Effector CD4-positive, alpha-beta T cell (primary cell): ENCODE measurements at regions not wholly inside any gene's neighbourhood (a gene's known extent, or its start where the extent isn't known, plus 50 kb on each side); places are given as distances from the start of the nearest gene placed in this dataset.
"Not testable (repeated sequence)": the region's sequence is repeated elsewhere in the genome, so short reads cannot be mapped to it uniquely, and the experiment has no call there.

Experiments
- DNase-seq: peaks from one replicate; pipeline ENCODE4 v3.0.0-alpha.2; 2020

DNA sequence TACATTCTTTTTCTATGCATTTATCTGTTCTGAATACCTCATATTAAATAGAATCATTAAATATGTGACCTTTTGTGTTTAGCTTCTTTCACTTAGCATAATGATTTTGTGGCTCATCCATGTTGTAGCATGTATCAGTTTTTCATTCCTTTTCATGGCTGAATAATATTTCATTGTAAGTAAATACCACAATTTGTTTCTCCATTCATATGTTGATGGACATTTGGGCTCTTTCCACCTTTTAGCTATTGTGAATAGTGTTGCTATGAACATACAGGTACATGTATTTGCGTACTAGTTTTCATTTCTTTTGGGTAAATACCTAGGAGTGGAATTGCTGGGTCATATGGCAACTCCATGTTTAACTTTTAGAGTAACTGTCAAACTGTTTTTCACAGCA, 85.1 kb downstream of the GNL3L start:
- no peak for DNase-seq

DNA sequence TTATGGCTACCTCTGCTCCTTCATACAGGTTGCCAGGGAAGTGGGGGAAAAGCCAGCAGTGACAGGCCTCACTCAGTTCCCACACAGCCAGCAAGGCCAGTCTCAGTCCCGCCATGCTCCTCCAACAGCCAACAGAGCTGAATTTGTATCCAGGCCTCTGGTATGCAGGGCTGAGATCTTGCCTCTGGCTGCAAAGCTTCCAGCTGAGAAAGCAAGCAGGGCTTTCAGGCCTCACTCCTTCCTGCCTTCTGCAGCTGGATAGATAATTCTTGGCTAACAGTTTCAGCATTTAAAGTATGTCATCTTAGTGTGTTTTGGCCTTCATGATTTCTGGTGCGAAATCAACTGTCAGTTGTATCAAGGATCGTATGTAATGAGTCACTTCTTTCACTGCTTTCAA, 103.6 kb downstream of the GNL3L start:
- no peak for DNase-seq

DNA sequence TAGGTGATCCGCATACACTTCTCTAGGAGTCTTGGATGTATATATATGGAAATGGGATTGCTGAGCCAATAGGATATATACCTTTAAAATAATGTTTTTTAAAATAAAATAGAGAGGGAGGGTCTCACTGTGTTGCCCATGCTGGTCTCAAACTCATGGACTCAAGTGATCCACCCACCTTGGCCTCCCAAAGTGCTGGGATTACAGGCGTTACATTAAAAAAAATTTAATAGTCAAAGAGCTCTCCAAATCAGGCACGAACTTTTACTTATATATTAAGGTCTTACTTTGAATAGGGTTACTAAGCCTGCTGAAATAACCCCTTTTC, 109.0 kb downstream of the GNL3L start:
- DNase-seq, result no peak

DNA sequence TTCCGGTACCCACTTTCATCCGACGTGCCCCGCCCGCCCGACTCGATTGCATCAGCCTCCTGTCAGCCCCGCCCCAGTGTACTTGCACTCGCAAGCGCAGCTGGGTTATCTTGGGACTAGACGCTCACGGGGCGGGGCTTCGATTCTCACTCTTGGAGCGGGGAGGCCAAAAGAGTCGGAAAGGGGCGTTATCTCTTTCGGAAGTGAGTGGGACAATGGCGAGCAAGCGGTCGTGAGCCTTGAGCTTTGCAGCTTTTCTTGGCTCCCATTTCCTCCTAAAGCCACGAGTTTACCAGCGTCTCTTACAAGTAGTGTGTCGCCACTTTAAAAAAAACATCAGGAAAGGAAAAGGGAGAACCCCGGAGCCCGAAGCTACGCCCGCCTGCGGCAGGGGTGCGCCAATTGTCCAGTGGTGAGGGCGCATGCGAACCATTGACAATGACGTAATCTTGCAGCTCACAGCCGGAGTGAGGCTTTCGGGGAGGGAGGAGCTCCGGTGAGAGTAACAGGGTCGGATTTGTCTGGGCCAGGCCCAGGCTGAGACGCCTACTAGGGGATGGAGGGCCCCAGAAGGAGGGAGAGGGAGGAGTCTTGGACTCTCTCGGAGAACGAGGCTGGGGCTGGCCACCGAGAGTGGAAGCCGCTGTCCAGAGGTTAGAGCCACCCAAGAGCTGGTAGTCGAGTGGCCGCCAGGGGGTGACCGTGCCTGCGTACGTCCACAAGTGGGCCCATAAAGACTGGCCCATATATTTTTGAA, 109.5 kb downstream of the GNL3L start:
- DNase-seq, result peak; percentile 87

DNA sequence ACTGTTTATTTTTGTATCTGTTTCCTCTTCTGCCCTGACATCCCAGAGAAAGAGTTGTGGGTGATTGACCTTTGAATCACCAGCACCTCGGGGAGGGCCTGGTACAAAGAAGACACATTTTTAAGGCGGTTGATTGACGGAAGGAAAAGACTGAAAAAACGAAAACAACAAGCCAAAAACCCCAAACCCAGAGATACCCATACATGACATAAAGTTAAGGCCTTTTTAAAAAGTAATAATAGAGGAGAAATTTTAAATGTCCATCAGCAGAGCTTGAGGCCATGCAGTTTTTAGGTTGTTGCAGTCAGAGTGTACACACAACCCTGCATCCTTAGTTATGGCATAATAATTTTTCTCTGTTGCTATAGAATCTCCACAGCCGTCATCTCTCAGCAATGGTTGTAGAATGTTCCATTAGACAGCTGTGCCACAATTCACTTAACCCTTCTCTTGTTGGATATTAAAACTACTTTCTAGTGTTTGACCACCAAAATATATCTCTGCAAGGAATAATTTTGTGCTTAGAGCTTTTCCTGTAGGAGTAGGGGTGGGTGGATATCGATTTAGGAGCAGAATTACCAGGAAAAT, 110.2 kb downstream of the GNL3L start:
- no peak for DNase-seq

DNA sequence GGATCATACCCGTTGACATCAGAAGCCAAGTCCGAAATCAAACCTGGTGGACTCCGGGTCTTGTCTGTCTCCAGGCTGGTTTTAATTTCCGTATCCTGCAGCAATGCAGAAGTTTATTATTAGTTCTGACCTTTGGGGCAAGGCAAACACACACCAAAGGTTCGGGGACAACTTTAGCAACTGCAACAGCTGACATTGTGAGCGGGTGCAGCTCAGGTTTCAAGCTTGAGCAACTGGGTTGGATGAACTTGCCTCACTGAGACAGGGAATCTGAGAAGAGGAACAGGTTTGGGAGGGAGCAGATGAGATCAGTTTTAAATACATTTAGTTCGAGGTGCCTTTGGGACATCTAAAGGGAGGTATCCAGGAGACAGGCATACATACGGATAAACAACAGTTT, 110.7 kb downstream of the GNL3L start:
- DNase-seq, result no peak

DNA sequence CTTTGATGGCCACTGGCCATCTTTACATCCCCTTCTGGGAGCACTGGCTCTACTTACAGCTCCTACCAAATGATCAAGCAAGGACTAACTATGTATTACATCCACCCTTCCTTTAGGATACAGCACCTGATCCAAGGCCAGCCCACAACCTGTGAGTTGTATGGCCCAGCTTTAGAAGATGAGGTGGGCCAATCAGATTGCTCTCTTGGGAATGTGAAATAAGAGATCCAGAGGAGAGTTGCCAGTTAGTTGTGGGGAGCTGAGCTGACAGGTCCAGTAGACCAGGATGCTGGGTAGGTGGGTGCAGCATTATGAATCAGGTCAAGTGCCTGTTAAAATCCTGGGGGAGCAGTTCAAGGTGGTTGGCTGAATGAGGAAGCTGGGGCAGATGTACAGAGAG, 111.5 kb downstream of the GNL3L start:
- DNase-seq, result no peak

DNA sequence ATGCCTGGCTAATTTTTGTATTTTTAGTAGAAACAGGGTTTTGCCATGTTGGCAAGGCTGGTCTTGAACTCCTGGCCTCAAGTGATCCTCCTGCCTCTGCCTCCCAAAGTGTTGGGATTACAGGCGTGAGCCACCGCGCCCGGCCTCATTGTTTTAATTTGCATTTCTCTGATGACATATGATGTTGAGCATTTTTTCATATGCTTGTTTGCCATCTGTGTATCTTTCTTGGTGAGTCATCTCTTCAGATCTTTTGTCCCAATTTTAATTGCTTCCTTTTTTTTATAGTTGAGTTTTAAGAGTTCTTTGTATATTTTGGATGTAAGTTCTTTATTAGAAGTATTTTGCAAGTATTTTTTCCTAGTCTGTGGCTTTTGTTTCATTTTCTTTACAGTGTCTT, 117.6 kb downstream of the GNL3L start:
- not testable (repeated sequence) for DNase-seq

DNA sequence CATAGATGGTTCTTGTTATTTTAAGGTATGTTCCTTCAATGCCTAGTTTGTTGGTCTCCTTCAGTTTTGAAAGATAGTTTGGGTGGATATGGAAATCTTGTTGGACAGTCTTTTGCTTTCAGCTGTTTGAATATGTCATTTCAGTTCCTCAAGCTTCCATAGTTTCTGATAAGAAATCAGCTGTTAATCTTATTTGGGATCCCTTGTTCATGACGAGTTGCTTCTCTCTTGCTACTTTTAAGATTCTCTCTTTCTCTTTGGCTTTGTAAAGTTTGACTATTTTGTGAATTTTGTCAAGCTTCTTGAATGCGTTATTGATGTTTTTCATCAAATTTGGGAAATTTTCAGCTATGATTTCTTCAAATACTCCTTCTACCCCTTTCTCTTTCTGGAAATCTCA, 129.5 kb downstream of the GNL3L start:
- no peak for DNase-seq

DNA sequence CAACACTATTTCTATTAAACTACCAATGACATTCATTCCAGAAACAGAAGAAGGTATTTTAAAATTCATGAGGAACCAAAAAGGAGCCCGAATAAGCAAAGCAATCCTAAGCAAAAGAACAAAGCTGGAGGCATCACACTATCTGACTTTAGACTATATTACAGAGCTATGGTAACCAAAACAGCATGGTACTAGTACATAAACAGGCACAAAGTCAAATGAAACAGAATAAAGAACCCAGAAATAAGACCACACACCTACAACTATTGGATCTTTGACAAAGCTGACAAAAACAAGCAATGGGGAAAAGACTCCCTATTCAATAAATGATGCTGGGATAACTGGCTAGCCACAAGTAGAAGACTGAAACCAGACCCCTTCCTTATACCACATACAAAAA, 122.3 kb downstream of the ITIH6 start:
- no peak for DNase-seq

DNA sequence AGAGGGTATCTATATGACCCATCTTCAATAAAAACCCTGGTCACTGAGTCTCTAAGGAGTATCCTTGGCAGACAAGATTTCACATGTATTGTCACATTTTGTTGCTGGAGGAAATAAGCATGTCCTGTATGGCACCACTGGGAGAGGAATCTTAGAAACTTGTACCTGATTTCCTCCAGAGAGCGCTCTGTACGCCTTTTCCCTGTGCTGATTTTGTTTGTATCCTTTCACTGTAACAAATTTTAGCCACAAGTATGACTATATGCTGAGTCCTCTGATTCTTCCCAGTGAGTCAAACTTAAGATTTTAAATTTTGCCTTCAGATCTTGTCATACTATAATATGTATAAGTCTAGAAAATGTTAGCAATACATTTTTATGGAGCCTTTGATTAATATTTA, 102.8 kb downstream of the ITIH6 start:
- DNase-seq, result no peak

DNA sequence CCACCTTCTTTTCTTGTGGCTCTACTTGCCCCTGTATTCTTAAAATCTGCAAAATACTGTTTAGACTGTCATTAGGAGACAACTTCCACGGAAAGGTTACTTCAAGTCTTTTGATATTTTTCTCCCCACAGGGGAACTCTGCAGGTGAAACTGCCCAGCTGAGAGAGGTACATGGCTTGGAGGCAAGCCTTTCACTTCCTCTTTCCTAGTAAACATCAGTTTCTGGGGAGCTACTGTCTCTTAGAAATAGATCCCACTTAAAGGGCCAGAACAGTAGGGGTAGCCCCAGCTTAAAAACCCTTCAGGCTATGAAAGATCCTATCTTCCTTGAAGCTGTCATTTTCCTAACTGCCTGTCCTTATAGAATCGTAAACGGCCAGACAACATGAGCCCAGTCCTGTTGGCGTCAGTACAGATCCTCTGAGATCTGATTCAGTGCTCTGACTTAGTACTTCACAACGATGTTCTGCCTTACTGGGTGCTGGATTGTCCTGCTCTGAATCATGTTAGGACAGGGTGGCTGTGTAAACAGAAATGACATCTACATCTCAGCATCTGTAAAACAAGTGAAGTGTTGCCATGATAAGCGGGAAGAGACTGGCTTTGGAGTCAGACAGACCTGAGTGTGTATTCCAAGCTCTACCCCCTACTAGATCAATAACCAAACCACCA, 102.1 kb downstream of the ITIH6 start:
- no peak for DNase-seq
